HepG2 (cell line): ENCODE measurements at regions not wholly inside any gene's neighbourhood (a gene's known extent, or its start where the extent isn't known, plus 50 kb on each side); places are given as distances from the start of the nearest gene placed in this dataset.

Source experiments
- MEF2D ChIP-seq: sonication (generic); formaldehyde crosslinking; IDR thresholded peaks from 2 replicates; pipeline ENCODE4 v1.5.1; 2020; ENCODE audit warnings: mild to moderate bottlenecking, missing genetic modification reagents
- MZF1 ChIP-seq: sonication (generic); formaldehyde crosslinking; IDR thresholded peaks from 2 replicates; pipeline ENCODE4 v1.8.1; 2023; ENCODE audit warnings: mild to moderate bottlenecking, missing genetic modification reagents, borderline replicate concordance
- POLR2AphosphoS2 ChIP-seq: IDR thresholded peaks from 2 replicates; pipeline ENCODE4 v1.6.1; 2011; ENCODE audit warnings: low read depth, low read length, improper control_type of control experiment
- RXRA ChIP-seq: sonication (generic); formaldehyde crosslinking; IDR thresholded peaks from 2 replicates; pipeline ENCODE4 v1.5.1; 2020; ENCODE audit warnings: missing genetic modification reagents
- SP2 ChIP-seq: sonication (generic); formaldehyde crosslinking; IDR thresholded peaks from 2 replicates; pipeline ENCODE4 v1.5.1; 2020; ENCODE audit warnings: mild to moderate bottlenecking, missing genetic modification reagents
- ZHX2 ChIP-seq, 2 experiments: sonication (generic) in 1 of 2; formaldehyde crosslinking in 1 of 2; IDR thresholded peaks; 2 replicates each; pipeline versions ENCODE4 v1.6.1 to v1.9.0; 2014 to 2022; ENCODE audit warnings: antibody characterized with exemption in 1 of 2, borderline replicate concordance in 1 of 2, inconsistent platforms in 1 of 2, low read depth in 1 of 2, missing genetic modification reagents in 1 of 2
- ZNF772 ChIP-seq: sonication (generic); formaldehyde crosslinking; IDR thresholded peaks from 2 replicates; pipeline ENCODE4 v1.5.0; 2020; ENCODE audit warnings: mild to moderate bottlenecking, missing genetic modification reagents
- TF ChIP-seq, protein P1 (sequence below): sonication (generic); formaldehyde crosslinking; IDR thresholded peaks from 2 replicates; pipeline ENCODE4 v1.4.0; 2020; ENCODE audit warnings: missing genetic modification reagents, borderline replicate concordance
- TF ChIP-seq, protein P2 (sequence below): sonication (generic); formaldehyde crosslinking; IDR thresholded peaks from 2 replicates; pipeline ENCODE4 v1.9.0; 2021; ENCODE audit warnings: missing genetic modification reagents, borderline replicate concordance
- TF ChIP-seq, protein P3 (sequence below): sonication (generic); formaldehyde crosslinking; IDR thresholded peaks from 2 replicates; pipeline ENCODE4 v1.4.0; 2020; ENCODE audit warnings: missing genetic modification reagents
- TF ChIP-seq, protein P4 (sequence below): IDR thresholded peaks from 2 replicates; pipeline ENCODE4 v1.6.1; 2016; ENCODE audit warnings: low read depth, borderline replicate concordance

DNA sequence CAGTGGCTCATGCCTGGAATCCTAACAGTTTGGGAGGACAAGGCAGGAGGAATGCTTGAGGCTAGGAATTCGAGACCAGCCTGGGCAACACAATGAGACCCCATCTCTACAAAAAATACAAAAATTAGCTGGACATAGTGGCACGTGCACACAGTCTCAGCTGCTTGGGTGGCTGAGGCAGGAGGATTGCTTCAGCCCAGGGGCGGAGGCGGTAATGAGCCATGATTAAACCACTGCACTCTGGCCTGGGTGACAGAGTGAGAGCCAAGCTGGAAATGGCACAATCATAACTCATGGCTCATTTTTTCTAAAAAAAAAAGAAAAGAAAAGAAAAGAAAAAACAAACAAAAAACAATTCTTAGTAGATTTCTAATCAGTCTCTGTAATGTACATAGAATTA lies 446.2 kb downstream of the ELAVL2 start:
- TF ChIP-seq, protein P1, sequence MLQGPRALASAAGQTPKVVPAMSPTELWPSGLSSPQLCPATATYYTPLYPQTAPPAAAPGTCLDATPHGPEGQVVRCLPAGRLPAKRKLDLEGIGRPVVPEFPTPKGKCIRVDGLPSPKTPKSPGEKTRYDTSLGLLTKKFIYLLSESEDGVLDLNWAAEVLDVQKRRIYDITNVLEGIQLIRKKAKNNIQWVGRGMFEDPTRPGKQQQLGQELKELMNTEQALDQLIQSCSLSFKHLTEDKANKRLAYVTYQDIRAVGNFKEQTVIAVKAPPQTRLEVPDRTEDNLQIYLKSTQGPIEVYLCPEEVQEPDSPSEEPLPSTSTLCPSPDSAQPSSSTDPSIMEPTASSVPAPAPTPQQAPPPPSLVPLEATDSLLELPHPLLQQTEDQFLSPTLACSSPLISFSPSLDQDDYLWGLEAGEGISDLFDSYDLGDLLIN (CRISPR knock-in tag): no peak
- TF ChIP-seq MZF1 (CRISPR knock-in tag) (no peak), POLR2AphosphoS2 (no peak), ZHX2 (IDR thresholded peaks at IDR 0.05; ENCODE audit: low read depth) (no peak), ZHX2 (CRISPR knock-in tag; IDR thresholded peaks at IDR 0.05; ENCODE audit: borderline replicate concordance) (no peak), SP2 (CRISPR knock-in tag) (no peak), RXRA (CRISPR knock-in tag) (no peak), MEF2D (no peak), ZNF772 (CRISPR knock-in tag) (no peak)
- TF ChIP-seq, protein P2, sequence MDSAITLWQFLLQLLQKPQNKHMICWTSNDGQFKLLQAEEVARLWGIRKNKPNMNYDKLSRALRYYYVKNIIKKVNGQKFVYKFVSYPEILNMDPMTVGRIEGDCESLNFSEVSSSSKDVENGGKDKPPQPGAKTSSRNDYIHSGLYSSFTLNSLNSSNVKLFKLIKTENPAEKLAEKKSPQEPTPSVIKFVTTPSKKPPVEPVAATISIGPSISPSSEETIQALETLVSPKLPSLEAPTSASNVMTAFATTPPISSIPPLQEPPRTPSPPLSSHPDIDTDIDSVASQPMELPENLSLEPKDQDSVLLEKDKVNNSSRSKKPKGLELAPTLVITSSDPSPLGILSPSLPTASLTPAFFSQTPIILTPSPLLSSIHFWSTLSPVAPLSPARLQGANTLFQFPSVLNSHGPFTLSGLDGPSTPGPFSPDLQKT: no peak
- TF ChIP-seq, protein P3, sequence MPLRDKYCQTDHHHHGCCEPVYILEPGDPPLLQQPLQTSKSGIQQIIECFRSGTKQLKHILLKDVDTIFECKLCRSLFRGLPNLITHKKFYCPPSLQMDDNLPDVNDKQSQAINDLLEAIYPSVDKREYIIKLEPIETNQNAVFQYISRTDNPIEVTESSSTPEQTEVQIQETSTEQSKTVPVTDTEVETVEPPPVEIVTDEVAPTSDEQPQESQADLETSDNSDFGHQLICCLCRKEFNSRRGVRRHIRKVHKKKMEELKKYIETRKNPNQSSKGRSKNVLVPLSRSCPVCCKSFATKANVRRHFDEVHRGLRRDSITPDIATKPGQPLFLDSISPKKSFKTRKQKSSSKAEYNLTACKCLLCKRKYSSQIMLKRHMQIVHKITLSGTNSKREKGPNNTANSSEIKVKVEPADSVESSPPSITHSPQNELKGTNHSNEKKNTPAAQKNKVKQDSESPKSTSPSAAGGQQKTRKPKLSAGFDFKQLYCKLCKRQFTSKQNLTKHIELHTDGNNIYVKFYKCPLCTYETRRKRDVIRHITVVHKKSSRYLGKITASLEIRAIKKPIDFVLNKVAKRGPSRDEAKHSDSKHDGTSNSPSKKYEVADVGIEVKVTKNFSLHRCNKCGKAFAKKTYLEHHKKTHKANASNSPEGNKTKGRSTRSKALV (CRISPR knock-in tag): no peak
- TF ChIP-seq, protein P4, sequence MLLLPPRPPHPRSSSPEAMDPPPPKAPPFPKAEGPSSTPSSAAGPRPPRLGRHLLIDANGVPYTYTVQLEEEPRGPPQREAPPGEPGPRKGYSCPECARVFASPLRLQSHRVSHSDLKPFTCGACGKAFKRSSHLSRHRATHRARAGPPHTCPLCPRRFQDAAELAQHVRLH (CRISPR knock-in tag): no peak
